ENCODE measurements at regions not wholly inside any gene's neighbourhood (a gene's known extent, or its start where the extent isn't known, plus 50 kb on each side); places are given as distances from the start of the nearest gene placed in this dataset.

DNA sequence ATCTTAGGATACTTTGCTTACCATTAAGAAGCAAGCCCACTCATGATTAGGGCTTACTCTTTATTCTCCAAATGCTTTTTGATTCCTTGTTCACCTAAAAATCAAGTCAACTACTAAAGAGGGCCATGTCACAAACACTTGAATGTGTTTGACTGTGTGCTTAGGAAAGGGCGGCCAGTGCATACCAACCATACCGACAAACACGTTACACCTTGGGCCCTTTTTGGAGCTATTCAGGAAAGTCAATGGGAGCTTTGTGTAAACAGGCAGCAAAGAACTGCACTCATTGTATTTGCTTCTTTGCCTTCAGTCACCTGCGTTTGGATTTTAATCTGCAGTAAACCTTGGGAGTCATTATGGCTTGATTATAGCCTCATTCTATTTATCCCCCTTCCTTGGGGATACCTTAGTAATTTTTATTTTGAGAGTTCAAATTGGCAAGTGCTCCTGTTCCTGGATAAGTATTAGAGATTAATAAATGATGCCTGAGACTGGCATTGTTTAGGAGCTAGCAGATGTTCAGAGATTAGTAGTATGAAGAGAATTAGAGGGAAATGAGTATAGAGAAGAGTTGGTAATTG is 102.6 kb upstream of the HDGFL1 start:
- no peak for DNase-seq

GRCh38 chr6:22467645-22468044 is 101.7 kb upstream of the HDGFL1 start:
- CTCF ChIA-PET, result no interaction called here
- no peak overlapping the region for H3K4me3 Mint-ChIP-seq
- H3K27ac Mint-ChIP-seq, result no peak overlapping the region
- no peaks in the 10 kb centered on the region for H3K4me1 Mint-ChIP-seq
- no peak for DNase-seq
- no peaks in the 10 kb centered on the region for H3K27me3 Mint-ChIP-seq
- H3K36me3 Mint-ChIP-seq, result no peaks in the 10 kb centered on the region
- peaks cover 9% of the 10 kb centered on the region for H3K9me3 Mint-ChIP-seq

More for the DNA sequence above, 102.6 kb upstream of the HDGFL1 start:
- peaks cover 4% of the 10 kb centered on the region for H3K9me3 Mint-ChIP-seq
- H3K27ac Mint-ChIP-seq, result no peak overlapping the region
- no peak overlapping the region for H3K4me3 Mint-ChIP-seq
- CTCF ChIA-PET, result no interaction called here
- no peaks in the 10 kb centered on the region for H3K36me3 Mint-ChIP-seq
- no peaks in the 10 kb centered on the region for H3K27me3 Mint-ChIP-seq
- no peaks in the 10 kb centered on the region for H3K4me1 Mint-ChIP-seq

GRCh38 chr6:22468256-22468965 is 101.0 kb upstream of the HDGFL1 start:
- no peaks in the 10 kb centered on the region for H3K27me3 Mint-ChIP-seq
- CTCF ChIA-PET, result interaction anchor here (0.6 kb wide), 1 partner anchor 9 kb away, joined by 3 read pairs; no protein-coding TSS in a partner anchor
- no peaks in the 10 kb centered on the region for H3K4me1 Mint-ChIP-seq
- H3K4me3 Mint-ChIP-seq, result no peak overlapping the region
- H3K27ac Mint-ChIP-seq, result no peak overlapping the region
- H3K9me3 Mint-ChIP-seq, result peaks cover 9% of the 10 kb centered on the region
- H3K36me3 Mint-ChIP-seq, result no peaks in the 10 kb centered on the region
- no peak for DNase-seq

DNA sequence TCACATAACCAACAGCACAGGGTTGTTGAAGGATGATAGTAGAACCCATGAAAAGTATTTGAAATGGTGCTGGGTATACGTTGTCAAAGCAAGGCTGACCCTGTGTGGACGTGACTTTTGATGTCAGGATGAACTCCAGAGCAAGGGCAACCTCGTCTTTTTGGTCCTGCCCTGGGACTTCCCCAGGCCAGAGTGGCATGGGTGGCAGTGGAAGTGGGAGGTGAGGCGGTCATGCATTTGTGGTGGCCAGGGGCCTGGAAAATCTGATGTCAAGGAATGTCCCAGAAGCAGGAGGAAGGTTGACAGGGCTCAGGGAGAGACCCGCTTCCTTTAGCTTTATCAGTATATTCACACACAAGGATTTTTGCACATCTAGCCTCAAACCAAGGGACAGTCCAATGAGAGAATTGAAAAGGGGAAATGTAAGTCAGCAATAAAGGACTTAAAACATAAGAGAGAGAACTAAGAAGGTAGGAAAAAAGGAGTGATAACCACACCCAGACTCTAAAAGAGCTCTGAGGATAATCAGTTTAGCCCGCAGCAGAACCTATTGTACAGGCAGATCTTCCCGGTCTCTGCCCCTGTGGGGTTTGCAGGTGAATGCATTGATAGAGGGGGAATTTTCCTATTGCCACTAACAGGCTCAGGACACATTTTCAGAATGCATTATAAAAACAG is 98.8 kb upstream of the HDGFL1 start:
- Mint-ChIP-seq H3K36me3 (no peaks in the 10 kb centered on the region), H3K9me3 (peaks cover 6% of the 10 kb centered on the region), H3K4me3 (no peak overlapping the region), H3K27me3 (no peaks in the 10 kb centered on the region), H3K27ac (no peak overlapping the region), H3K4me1 (no peaks in the 10 kb centered on the region)
- CTCF ChIA-PET, result no interaction called here
- no peak for DNase-seq

DNA sequence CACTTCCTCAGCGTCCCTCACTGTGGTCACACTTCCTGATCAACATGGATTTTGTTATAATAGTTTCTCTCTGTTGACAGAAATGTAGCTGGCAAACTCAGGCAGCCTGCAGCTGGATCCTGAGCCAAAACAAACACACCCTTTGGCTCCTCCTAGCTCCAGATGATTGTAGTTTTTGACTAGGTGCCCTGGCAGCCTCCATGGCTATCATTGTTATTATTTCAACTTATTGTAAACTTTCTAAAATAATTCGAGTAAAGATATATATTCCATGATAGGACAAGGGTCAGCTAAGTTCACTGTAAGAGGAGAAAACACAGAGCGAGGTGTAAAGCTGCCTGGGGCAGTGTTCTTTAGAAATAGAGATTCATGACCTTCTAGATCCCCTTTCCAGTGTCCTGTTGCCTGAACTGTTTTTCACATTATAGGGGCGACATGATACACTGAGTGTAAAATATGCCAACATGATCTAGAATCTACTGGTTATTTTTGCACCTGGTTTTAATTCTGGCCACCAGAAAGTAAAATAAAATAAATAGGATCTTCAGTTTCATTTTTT is 98.2 kb upstream of the HDGFL1 start:
- Mint-ChIP-seq H3K4me3 (no peak overlapping the region), H3K9me3 (peaks cover 6% of the 10 kb centered on the region), H3K4me1 (no peaks in the 10 kb centered on the region), H3K36me3 (no peaks in the 10 kb centered on the region), H3K27ac (no peak overlapping the region), H3K27me3 (no peaks in the 10 kb centered on the region)
- CTCF ChIA-PET, result no interaction called here
- DNase-seq, result no peak

DNA sequence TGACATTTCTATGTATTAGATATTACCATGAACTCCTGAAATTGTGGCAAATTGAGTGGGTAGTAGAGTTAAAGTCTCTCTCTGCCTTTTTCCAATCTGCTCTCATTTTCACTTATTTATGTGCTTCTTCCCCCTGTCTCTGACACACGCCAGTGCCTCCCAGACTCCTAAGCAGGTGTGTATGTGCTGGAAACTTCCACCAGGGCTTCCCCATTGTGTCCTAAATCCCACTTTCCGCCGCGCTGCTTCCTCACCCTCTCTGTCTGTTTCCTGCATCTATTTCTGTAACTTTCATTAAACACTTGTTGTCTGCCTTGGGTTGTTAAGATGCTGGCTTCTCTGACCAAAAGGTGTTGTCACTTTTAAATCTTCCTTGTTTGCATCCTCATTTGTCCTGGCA is 97.6 kb upstream of the HDGFL1 start:
- Mint-ChIP-seq H3K36me3 (no peaks in the 10 kb centered on the region), H3K9me3 (peaks cover 6% of the 10 kb centered on the region), H3K27ac (no peak overlapping the region), H3K4me3 (no peak overlapping the region), H3K4me1 (no peaks in the 10 kb centered on the region), H3K27me3 (no peaks in the 10 kb centered on the region)
- CTCF ChIA-PET, result no interaction called here
- no peak for DNase-seq

DNA sequence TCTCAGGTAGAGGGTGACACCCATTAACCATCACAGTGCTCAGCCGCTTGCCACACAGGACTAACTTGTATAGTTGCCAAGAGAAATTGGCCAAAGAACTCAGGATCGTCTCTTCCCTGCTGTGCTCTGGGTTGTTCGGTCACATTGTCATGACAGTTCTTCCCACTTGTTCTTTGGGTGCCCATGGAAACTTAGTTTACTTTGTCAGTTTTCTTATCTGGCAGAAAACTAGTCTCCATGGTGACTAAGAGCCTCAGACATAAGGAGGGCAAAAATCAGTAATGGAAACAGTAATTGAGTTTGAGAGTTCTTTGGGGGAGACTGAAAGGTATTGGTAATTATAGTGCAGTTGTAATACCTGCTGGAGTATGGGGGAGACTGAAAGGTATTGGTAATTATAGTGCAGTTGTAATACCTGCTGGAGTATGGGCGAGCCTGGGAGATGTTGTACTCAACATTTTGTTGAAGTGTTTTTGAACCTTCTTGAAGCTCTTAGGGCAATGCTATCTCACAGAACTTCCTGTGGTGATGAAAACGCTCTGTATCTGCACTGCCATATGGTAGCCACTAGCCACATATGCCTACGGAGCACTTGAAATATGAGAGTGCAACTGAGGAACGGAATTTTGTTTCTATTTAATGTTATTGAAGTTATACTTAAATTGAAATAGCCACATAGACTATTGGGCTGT is 95.2 kb upstream of the HDGFL1 start:
- CTCF ChIA-PET, result no interaction called here
- DNase-seq, result no peak
- Mint-ChIP-seq H3K36me3 (no peaks in the 10 kb centered on the region), H3K4me1 (no peaks in the 10 kb centered on the region), H3K27ac (no peak overlapping the region), H3K4me3 (no peak overlapping the region), H3K27me3 (no peaks in the 10 kb centered on the region), H3K9me3 (peaks cover 6% of the 10 kb centered on the region)

DNA sequence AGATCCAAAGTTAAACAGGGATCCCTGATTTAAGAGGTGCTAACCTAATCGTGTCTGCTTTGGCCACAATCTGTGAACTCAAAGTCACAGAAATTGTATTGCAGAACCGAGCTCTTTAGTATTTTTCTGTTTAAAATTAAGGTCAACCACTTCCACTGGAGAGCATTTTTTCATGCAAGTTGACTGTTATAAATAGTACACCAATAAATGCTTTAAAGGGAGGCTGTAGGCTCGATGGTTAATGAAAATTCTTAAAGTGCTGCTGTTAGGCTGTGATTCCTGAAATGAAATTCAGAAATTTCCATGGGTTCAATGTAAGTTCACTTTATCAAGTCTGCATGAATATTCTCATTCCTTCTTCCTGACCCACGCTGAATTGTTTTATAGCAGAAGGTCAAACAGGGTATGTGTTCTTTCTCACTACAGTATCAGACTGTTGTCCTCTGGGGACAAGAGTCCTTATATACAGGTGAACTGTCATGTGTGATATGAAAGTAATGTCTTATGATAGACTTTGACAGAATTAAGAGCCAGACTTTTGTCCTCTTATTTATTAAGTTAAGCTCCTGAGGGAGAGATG is 92.5 kb upstream of the HDGFL1 start:
- CTCF ChIA-PET, result no interaction called here
- H3K27me3 Mint-ChIP-seq, result no peaks in the 10 kb centered on the region
- DNase-seq, result no peak

DNA sequence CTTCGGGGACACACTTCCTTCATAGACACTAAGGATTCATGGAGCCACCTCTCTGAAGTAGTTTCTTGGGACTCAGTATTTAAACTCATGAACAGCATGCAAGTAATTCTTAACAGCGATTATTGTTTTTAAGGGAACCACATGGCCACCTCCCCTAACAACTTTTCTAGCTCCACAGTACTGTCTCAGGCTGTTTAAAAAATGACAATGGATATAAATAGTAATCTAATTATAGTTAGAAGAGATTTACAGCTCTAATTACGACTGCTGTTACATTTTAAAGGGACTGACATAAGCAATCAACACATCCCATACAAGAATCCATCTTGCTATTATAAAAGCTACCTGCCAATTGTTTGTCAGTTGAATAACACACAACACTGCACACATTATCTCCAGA is 72.1 kb upstream of the HDGFL1 start:
- no peak for DNase-seq
- H3K4me1 Mint-ChIP-seq, result no peaks in the 10 kb centered on the region
- no peaks in the 10 kb centered on the region for H3K9me3 Mint-ChIP-seq
- no peak overlapping the region for H3K27ac Mint-ChIP-seq
- no peak overlapping the region for H3K4me3 Mint-ChIP-seq
- H3K27me3 Mint-ChIP-seq, result no peaks in the 10 kb centered on the region
- CTCF ChIA-PET, result no interaction called here
- no peaks in the 10 kb centered on the region for H3K36me3 Mint-ChIP-seq

More for the DNA sequence above, 92.5 kb upstream of the HDGFL1 start:
- Mint-ChIP-seq H3K4me3 (no peak overlapping the region), H3K36me3 (no peaks in the 10 kb centered on the region), H3K27ac (no peak overlapping the region), H3K4me1 (no peaks in the 10 kb centered on the region), H3K9me3 (peaks cover 4% of the 10 kb centered on the region)

GRCh38 chr6:22499815-22500214 is 69.6 kb upstream of the HDGFL1 start:
- no peak overlapping the region for H3K4me3 Mint-ChIP-seq
- H3K27ac Mint-ChIP-seq, result no peak overlapping the region
- no peaks in the 10 kb centered on the region for H3K4me1 Mint-ChIP-seq
- CTCF ChIA-PET, result no interaction called here
- DNase-seq, result no peak
- H3K9me3 Mint-ChIP-seq, result no peaks in the 10 kb centered on the region
- no peaks in the 10 kb centered on the region for H3K27me3 Mint-ChIP-seq
- no peaks in the 10 kb centered on the region for H3K36me3 Mint-ChIP-seq

DNA sequence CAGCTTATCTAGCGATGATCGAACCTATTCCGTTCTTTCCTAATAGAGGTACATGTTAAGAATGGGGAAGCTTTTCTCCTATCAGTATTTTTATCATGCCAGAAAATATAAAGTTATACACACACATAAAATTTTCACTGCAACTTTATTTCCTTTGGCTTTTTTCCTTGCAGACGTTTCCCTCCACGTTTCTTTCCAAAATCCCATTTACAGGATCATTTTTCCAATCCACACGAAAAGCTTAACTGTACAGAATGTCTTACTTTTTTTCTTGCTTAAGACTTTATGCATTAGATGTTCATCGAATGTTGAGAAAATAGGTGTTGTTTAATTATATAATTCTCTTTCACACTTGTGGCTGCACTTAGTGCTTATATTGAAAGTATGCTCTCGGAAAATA is 62.9 kb upstream of the HDGFL1 start:
- Mint-ChIP-seq H3K36me3 (no peaks in the 10 kb centered on the region), H3K4me1 (no peaks in the 10 kb centered on the region), H3K4me3 (no peak overlapping the region), H3K9me3 (no peaks in the 10 kb centered on the region), H3K27ac (no peak overlapping the region), H3K27me3 (no peaks in the 10 kb centered on the region)
- CTCF ChIA-PET, result no interaction called here
- DNase-seq, result no peak

- no peaks in the 10 kb centered on the region for H3K36me3 Mint-ChIP-seq
- H3K4me1 Mint-ChIP-seq, result no peaks in the 10 kb centered on the region
- DNase-seq, result no peak
- CTCF ChIA-PET, result no interaction called here
- H3K9me3 Mint-ChIP-seq, result peaks cover 2% of the 10 kb centered on the region
- H3K4me3 Mint-ChIP-seq, result no peak overlapping the region
- H3K27me3 Mint-ChIP-seq, result no peaks in the 10 kb centered on the region
- H3K27ac Mint-ChIP-seq, result no peak overlapping the region
Measured at GRCh38 chr6:22512686-22513427, 56.5 kb upstream of the HDGFL1 start.

GRCh38 chr6:22513667-22514066 is 55.7 kb upstream of the HDGFL1 start:
- H3K27ac Mint-ChIP-seq, result no peak overlapping the region
- H3K36me3 Mint-ChIP-seq, result no peaks in the 10 kb centered on the region
- peaks cover 2% of the 10 kb centered on the region for H3K9me3 Mint-ChIP-seq
- CTCF ChIA-PET, result no interaction called here
- H3K4me1 Mint-ChIP-seq, result no peaks in the 10 kb centered on the region
- no peak overlapping the region for H3K4me3 Mint-ChIP-seq
- no peak for DNase-seq
- H3K27me3 Mint-ChIP-seq, result no peaks in the 10 kb centered on the region

DNA sequence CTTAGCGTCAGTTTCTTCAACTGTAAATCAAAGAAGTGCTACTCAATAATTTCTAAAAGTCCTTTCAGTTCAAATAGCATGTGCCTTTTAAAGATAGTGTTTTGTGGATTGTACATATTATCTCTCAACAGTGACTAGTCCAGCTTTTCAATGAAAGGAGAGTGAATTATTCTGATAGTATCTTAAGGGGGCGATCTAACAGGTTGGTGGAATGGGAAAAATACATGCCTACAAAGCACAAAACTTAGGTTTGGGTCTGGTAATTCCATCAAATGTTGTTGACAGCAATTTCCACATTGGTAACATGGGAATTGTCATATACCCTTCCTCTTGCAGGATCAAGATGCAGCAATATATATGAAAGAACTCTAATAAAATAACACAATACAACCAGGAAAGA is 50.1 kb upstream of the HDGFL1 start:
- H3K9me3 Mint-ChIP-seq, result peaks cover 2% of the 10 kb centered on the region
- CTCF ChIA-PET, result no interaction called here
- H3K36me3 Mint-ChIP-seq, result no peaks in the 10 kb centered on the region
- H3K4me3 Mint-ChIP-seq, result no peak overlapping the region
- H3K4me1 Mint-ChIP-seq, result no peaks in the 10 kb centered on the region
- no peak overlapping the region for H3K27ac Mint-ChIP-seq
- DNase-seq, result no peak
- H3K27me3 Mint-ChIP-seq, result no peaks in the 10 kb centered on the region

All from activated naive CD4-positive, alpha-beta T cell treated with anti-CD3 and anti-CD28 coated beads, Interleukin-2, amount 10 ng/mL, durations not matched to agents 7 days and 5 days (primary cell).